Loucy (cell line): ENCODE measurements at regions not wholly inside any gene's neighbourhood (a gene's known extent, or its start where the extent isn't known, plus 50 kb on each side); places are given as distances from the start of the nearest gene placed in this dataset.

Experiments
- H2AFZ ChIP-seq: fragments of 200-600 bp; sonication (generic); 2 replicates; pipeline ENCODE4 v1.6.0; 2016; ENCODE audit warnings: antibody characterized with exemption, mild to moderate bottlenecking, low read length, moderate library complexity
- H3F3A ChIP-seq: fragments of 200-600 bp; 2 replicates; pipeline ENCODE4 v1.6.0; 2016; ENCODE audit warnings: antibody characterized with exemption, low read depth, mild to moderate bottlenecking
- H3K27me3 ChIP-seq: fragments of 200-600 bp; sonication (generic); 2 replicates; pipeline ENCODE4 v1.6.1; 2014; ENCODE audit warnings: low read length, mild to moderate bottlenecking; ENCODE audit not compliant: insufficient read depth, poor library complexity, severe bottlenecking
- H3K36me3 ChIP-seq: fragments of 200-600 bp; sonication (generic); 2 replicates; pipeline ENCODE4 v1.6.1; 2016; ENCODE audit warnings: low read length; ENCODE audit not compliant: insufficient read depth
- H3K4me1 ChIP-seq: fragments of 200-600 bp; sonication (generic); 2 replicates; pipeline ENCODE4 v1.5.1; 2014; ENCODE audit warnings: low read length, mild to moderate bottlenecking; ENCODE audit not compliant: insufficient read depth, poor library complexity, severe bottlenecking
- H3K4me2 ChIP-seq: fragments of 200-600 bp; sonication (generic); 2 replicates; pipeline ENCODE4 v1.6.0; 2014; ENCODE audit warnings: antibody characterized with exemption, low read length, low read depth, mild to moderate bottlenecking; ENCODE audit not compliant: poor library complexity, severe bottlenecking
- H3K4me3 ChIP-seq: fragments of 200-600 bp; sonication (generic); 2 replicates; pipeline ENCODE4 v1.5.1; 2014; ENCODE audit warnings: low read length, mild to moderate bottlenecking, mixed read lengths; ENCODE audit not compliant: poor library complexity, severe bottlenecking
- H3K79me2 ChIP-seq: fragments of 200-600 bp; sonication (generic); 2 replicates; pipeline ENCODE4 v1.6.1; 2014; ENCODE audit warnings: low read length; ENCODE audit not compliant: insufficient read depth
- H3K9ac ChIP-seq: fragments of 200-600 bp; sonication (generic); 2 replicates; pipeline ENCODE4 v1.6.0; 2014; ENCODE audit warnings: mild to moderate bottlenecking, low read depth, low read length, moderate library complexity; ENCODE audit not compliant: poor library complexity, severe bottlenecking
- H3K9me2 ChIP-seq: fragments of 200-600 bp; sonication (generic); replicated peaks from 2 replicates; pipeline ENCODE4 v1.6.1; 2016; ENCODE audit warnings: low read depth, low read length, mixed read lengths
- H3K9me3 ChIP-seq: fragments of 200-600 bp; sonication (generic); 2 replicates; pipeline ENCODE4 v1.6.1; 2014; ENCODE audit warnings: mild to moderate bottlenecking, antibody characterized with exemption, low read length, low read depth; ENCODE audit not compliant: insufficient read depth
- H4K20me1 ChIP-seq: fragments of 200-600 bp; sonication (generic); 2 replicates; pipeline ENCODE4 v1.6.0; 2014; ENCODE audit warnings: antibody characterized with exemption, low read length, mild to moderate bottlenecking; ENCODE audit not compliant: insufficient read depth, poor library complexity, severe bottlenecking
- EZH2phosphoT487 ChIP-seq: fragments of 200-600 bp; IDR thresholded peaks from 2 replicates; pipeline ENCODE4 v1.6.1; 2018; ENCODE audit warnings: antibody characterized with exemption, mild to moderate bottlenecking, moderate library complexity, borderline replicate concordance
- TF ChIP-seq, protein P1 (sequence below): fragments of 200-600 bp; sonication (generic); conservative IDR thresholded peaks from 2 replicates; pipeline ENCODE4 v1.5.1; 2014; ENCODE audit warnings: mild to moderate bottlenecking, antibody characterized with exemption, low read length

DNA sequence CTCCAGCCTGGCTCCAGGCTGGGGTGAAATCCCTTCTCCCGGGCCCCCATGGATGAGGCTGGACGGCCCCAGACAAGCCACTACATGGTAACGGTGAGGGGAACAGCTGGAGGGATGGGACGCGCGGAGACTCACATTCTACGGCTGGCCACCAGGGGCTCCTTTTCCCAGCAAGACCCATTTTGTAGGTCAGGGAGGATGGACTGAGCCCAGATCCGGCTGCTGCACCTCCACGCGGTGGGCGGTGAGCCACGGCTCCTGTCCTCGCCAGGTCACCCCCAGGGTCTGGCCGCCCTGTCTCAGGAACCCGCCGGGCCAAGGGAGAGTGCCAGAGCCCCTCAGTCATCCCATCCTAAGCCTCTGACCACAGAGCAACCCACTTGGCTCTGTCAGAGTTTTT, 75.0 kb upstream of the ACTRT2 start:
- Histone ChIP-seq H3K4me3 (no peak overlapping the region), H3K79me2 (no peaks in the 10 kb centered on the region), H3K36me3 (no peaks in the 10 kb centered on the region), H4K20me1 (no peaks in the 10 kb centered on the region), H3K9ac (no peak overlapping the region), H3K9me3 (peaks cover 9% of the 10 kb centered on the region; the same call in 1 of the 2 replicates), H3K4me1 (no peaks in the 10 kb centered on the region), H3K27me3 (no peaks in the 10 kb centered on the region), H3K4me2 (no peak overlapping the region), H2AFZ (no peak overlapping the region), H3F3A (no peaks in the 10 kb centered on the region), H3K9me2 (no peaks in the 10 kb centered on the region)
- no peak for TF ChIP-seq EZH2phosphoT487
- TF ChIP-seq, protein P1, sequence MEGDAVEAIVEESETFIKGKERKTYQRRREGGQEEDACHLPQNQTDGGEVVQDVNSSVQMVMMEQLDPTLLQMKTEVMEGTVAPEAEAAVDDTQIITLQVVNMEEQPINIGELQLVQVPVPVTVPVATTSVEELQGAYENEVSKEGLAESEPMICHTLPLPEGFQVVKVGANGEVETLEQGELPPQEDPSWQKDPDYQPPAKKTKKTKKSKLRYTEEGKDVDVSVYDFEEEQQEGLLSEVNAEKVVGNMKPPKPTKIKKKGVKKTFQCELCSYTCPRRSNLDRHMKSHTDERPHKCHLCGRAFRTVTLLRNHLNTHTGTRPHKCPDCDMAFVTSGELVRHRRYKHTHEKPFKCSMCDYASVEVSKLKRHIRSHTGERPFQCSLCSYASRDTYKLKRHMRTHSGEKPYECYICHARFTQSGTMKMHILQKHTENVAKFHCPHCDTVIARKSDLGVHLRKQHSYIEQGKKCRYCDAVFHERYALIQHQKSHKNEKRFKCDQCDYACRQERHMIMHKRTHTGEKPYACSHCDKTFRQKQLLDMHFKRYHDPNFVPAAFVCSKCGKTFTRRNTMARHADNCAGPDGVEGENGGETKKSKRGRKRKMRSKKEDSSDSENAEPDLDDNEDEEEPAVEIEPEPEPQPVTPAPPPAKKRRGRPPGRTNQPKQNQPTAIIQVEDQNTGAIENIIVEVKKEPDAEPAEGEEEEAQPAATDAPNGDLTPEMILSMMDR = no peak

DNA sequence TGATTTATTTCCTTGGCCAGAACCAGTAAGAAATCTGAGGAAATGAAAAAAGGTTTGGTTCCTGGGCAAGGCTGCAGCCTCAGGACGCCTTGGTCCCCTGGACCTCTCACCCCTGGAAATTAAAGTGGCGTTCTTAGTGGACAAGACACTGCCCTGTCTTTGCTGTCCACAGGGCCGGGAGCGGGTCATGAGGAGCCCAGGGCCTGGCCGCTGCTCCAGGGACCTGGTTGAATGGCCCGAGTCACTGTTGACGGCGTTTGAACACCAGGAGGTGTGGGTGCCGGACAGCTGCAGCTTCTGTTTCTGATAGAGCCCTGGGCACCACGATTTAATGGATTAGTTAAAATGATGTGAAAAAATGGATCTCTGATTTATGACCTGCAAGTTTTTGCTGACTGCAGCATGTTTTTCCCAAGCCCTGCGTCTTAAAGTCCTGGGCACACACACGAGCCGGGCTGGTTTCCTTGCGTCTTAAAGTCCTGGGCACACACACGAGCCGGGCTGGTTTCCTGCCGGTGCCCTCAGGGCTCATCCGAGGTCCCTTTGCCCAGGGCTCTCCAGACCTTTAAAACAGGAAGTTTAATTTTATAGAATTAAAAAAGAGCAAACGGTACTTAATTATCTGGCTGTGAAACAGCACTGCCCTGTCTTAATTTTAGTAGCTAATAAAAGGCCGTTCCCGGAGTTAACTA, 74.1 kb upstream of the ACTRT2 start:
- no peak overlapping the region for H3K4me2 ChIP-seq
- no peaks in the 10 kb centered on the region for H4K20me1 ChIP-seq
- H3K9me3 ChIP-seq = peaks cover 5% of the 10 kb centered on the region; the same call in 1 of the 2 replicates
- H3K27me3 ChIP-seq = no peaks in the 10 kb centered on the region
- H2AFZ ChIP-seq = no peak overlapping the region
- TF ChIP-seq, protein P1 = no peak
- no peak for TF ChIP-seq EZH2phosphoT487
- H3K4me3 ChIP-seq = no peak overlapping the region
- no peaks in the 10 kb centered on the region for H3K79me2 ChIP-seq
- H3F3A ChIP-seq = no peaks in the 10 kb centered on the region
- H3K9ac ChIP-seq = no peak overlapping the region
- no peaks in the 10 kb centered on the region for H3K4me1 ChIP-seq
- no peaks in the 10 kb centered on the region for H3K9me2 ChIP-seq
- H3K36me3 ChIP-seq = no peaks in the 10 kb centered on the region

GRCh38 chr1:2948001-2948750, 73.1 kb upstream of the ACTRT2 start:
- Histone ChIP-seq H3K79me2 (no peaks in the 10 kb centered on the region), H3K36me3 (no peaks in the 10 kb centered on the region), H3F3A (no peaks in the 10 kb centered on the region), H3K4me2 (no peak overlapping the region), H3K4me3 (no peak overlapping the region), H3K27me3 (no peaks in the 10 kb centered on the region), H2AFZ (no peak overlapping the region), H3K9me2 (no peaks in the 10 kb centered on the region), H3K9ac (no peak overlapping the region), H3K4me1 (no peaks in the 10 kb centered on the region), H3K9me3 (peaks cover 9% of the 10 kb centered on the region; the same call in 1 of the 2 replicates), H4K20me1 (no peaks in the 10 kb centered on the region)
- TF ChIP-seq, protein P1 = no peak
